ENCODE measurements at regions not wholly inside any gene's neighbourhood (a gene's known extent, or its start where the extent isn't known, plus 50 kb on each side); places are given as distances from the start of the nearest gene placed in this dataset.

DNA sequence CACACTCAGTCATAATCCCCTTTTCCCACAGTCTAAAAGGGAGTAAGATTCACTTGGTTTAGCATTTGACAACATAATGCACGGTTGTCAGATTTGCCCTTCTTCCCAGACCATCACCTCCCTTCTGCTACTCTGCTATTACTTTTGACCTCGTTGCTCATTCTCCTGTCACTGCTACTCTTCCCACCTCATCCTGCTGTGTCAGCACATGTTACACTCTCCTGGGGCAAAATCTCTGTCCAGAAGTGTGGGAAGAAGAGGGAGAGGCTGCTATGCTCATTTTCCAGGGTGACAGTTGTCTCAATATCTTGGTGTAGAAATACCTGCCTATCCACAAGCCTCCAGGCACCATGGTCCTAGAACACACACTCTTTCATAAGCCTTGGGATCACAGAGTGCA, 449.9 kb upstream of the PIK3R1 start:
- TF ChIP-seq POLR2A (IDR thresholded peaks at IDR 0.05) (no peak), EP300 (IDR thresholded peaks at IDR 0.05) (no peak)
- TF ChIP-seq, protein P1, sequence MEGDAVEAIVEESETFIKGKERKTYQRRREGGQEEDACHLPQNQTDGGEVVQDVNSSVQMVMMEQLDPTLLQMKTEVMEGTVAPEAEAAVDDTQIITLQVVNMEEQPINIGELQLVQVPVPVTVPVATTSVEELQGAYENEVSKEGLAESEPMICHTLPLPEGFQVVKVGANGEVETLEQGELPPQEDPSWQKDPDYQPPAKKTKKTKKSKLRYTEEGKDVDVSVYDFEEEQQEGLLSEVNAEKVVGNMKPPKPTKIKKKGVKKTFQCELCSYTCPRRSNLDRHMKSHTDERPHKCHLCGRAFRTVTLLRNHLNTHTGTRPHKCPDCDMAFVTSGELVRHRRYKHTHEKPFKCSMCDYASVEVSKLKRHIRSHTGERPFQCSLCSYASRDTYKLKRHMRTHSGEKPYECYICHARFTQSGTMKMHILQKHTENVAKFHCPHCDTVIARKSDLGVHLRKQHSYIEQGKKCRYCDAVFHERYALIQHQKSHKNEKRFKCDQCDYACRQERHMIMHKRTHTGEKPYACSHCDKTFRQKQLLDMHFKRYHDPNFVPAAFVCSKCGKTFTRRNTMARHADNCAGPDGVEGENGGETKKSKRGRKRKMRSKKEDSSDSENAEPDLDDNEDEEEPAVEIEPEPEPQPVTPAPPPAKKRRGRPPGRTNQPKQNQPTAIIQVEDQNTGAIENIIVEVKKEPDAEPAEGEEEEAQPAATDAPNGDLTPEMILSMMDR (IDR thresholded peaks at IDR 0.05), result no peak

All from stomach (tissue), 4 donors.